Natural killer cell (primary cell): ENCODE measurements at regions not wholly inside any gene's neighbourhood (a gene's known extent, or its start where the extent isn't known, plus 50 kb on each side); places are given as distances from the start of the nearest gene placed in this dataset.

Experiments used
- ATAC-seq, 3 donors: fragments of 150-1000 bp in 2 of 3; fragments of 200-7000 bp in 1 of 3; cut with Tn5 transposase; 1 replicate in 1 of 3; 2 replicates in 2 of 3; pipeline ENCODE4 v1.10.0; 2021; ENCODE audit warnings: mild to moderate bottlenecking in 2 of 3, moderate library complexity in 2 of 3
- DNase-seq, 2 donors: peaks; one replicate each; pipeline versions ENCODE4 v3.0.0 to v3.0.0-alpha.2; 2013 to 2021; ENCODE audit warnings: mixed read lengths in 1 of 2
- H3K27ac ChIP-seq: one replicate; pipeline ENCODE4 v1.5.1; 2013; ENCODE audit warnings: mild to moderate bottlenecking, low read length
- H3K27me3 ChIP-seq: one replicate; pipeline ENCODE4 v1.6.1; 2013; ENCODE audit warnings: low read length; ENCODE audit not compliant: control insufficient read depth, insufficient read depth
- H3K36me3 ChIP-seq: one replicate; pipeline ENCODE4 v1.6.1; 2013; ENCODE audit warnings: low read length; ENCODE audit not compliant: control insufficient read depth, insufficient read depth
- H3K4me1 ChIP-seq: one replicate; pipeline ENCODE4 v1.6.1; 2013; ENCODE audit warnings: low read length; ENCODE audit not compliant: control insufficient read depth, insufficient read depth
- H3K4me3 ChIP-seq: one replicate; pipeline ENCODE4 v1.5.1; 2013; ENCODE audit warnings: low read length
- H3K9me3 ChIP-seq: one replicate; pipeline ENCODE4 v1.6.1; 2013; ENCODE audit warnings: low read length; ENCODE audit not compliant: control insufficient read depth, insufficient read depth
- H3K27ac Mint-ChIP-seq, 2 donors: one replicate each; pipeline ENCODE4 v1.8.0; 2022; ENCODE audit warnings: mild to moderate bottlenecking in 2 of 2, mixed read lengths in 2 of 2, moderate library complexity in 1 of 2
- H3K27me3 Mint-ChIP-seq, 2 donors: one replicate each; pipeline ENCODE4 v1.8.0; 2022; ENCODE audit warnings: low read depth in 2 of 2, mixed read lengths in 2 of 2
- H3K36me3 Mint-ChIP-seq: one replicate; pipeline ENCODE4 v1.8.0; 2022; ENCODE audit warnings: mixed read lengths
- H3K4me1 Mint-ChIP-seq, 2 donors: one replicate each; pipeline ENCODE4 v1.8.0; 2022; ENCODE audit warnings: mixed read lengths in 2 of 2
- H3K4me3 Mint-ChIP-seq: one replicate; pipeline ENCODE4 v1.8.0; 2022; ENCODE audit warnings: mild to moderate bottlenecking, moderate library complexity, mixed read lengths
- H3K9me3 Mint-ChIP-seq, 2 donors: one replicate each; pipeline ENCODE4 v1.8.0; 2022; ENCODE audit warnings: mixed read lengths in 2 of 2
- CTCF ChIP-seq: fragments of 200-600 bp; IDR thresholded peaks from one replicate; pipeline ENCODE4 v1.8.0; 2022; ENCODE audit warnings: antibody characterized with exemption
- WGBS: methylation state at CpG from one replicate; pipeline ENCODE4 v1.1.7; 2013; ENCODE audit warnings: missing lambda C conversion rate; ENCODE audit not compliant: insufficient coverage; 5-methylcytosine and 5-hydroxymethylcytosine counted together
- intact Hi-C: fragments of 100-400 bp; cut with micrococcal nuclease; formaldehyde crosslinking; loops from one replicate; pipeline ENCODE4 v1.14.2; 2022

- Mint-ChIP-seq H3K4me3 (no peak overlapping the region), H3K27ac (no peak overlapping the region), H3K36me3 (no peaks in the 10 kb centered on the region), H3K9me3 (peaks cover 11 to 17% of the 10 kb centered on the region in 2 donors), H3K27me3 (no peaks in the 10 kb centered on the region), H3K4me1 (no peaks in the 10 kb centered on the region)
- Histone ChIP-seq H3K36me3 (no peaks in the 10 kb centered on the region), H3K27me3 (no peaks in the 10 kb centered on the region), H3K27ac (no peak overlapping the region), H3K4me1 (no peaks in the 10 kb centered on the region), H3K9me3 (no peaks in the 10 kb centered on the region), H3K4me3 (no peak overlapping the region)
- DNase-seq = no peak
- ATAC-seq = no peak
- whole genome bisulfite sequencing = 100% methylated on average over 1 of the region's 3 CpGs
- no peak for TF ChIP-seq CTCF
- intact Hi-C loops = no loop called here
These were observed 198.4 kb upstream of the SNX2 start for GRCh38 chr5:122576256-122577016.

GRCh38 chr5:122581629-122582028 lies 193.3 kb upstream of the SNX2 start:
- no peak overlapping the region for H3K4me3 Mint-ChIP-seq
- Histone ChIP-seq H3K27ac (no peak overlapping the region), H3K4me1 (no peaks in the 10 kb centered on the region), H3K4me3 (no peak overlapping the region), H3K9me3 (no peaks in the 10 kb centered on the region), H3K27me3 (no peaks in the 10 kb centered on the region), H3K36me3 (no peaks in the 10 kb centered on the region)
- TF ChIP-seq CTCF = no peak
- 86% methylated on average over 5 of the region's 7 CpGs for WGBS
- H3K4me1 Mint-ChIP-seq = no peaks in the 10 kb centered on the region
- ATAC-seq = no peak
- no peak overlapping the region for H3K27ac Mint-ChIP-seq
- intact Hi-C loops = no loop called here
- no peaks in the 10 kb centered on the region for H3K27me3 Mint-ChIP-seq
- no peak for DNase-seq
- H3K9me3 Mint-ChIP-seq = peaks cover 11 to 15% of the 10 kb centered on the region in 2 donors
- no peaks in the 10 kb centered on the region for H3K36me3 Mint-ChIP-seq

GRCh38 chr5:122584411-122585300 lies 190.2 kb upstream of the SNX2 start:
- Histone ChIP-seq H3K4me3 (no peak overlapping the region), H3K9me3 (no peaks in the 10 kb centered on the region), H3K27ac (no peak overlapping the region), H3K27me3 (no peaks in the 10 kb centered on the region), H3K4me1 (no peaks in the 10 kb centered on the region), H3K36me3 (no peaks in the 10 kb centered on the region)
- H3K27me3 Mint-ChIP-seq = no peaks in the 10 kb centered on the region
- ATAC-seq (no peak), DNase-seq (no peak)
- no peak overlapping the region for H3K27ac Mint-ChIP-seq
- intact Hi-C loops = no loop called here
- no peaks in the 10 kb centered on the region for H3K36me3 Mint-ChIP-seq
- H3K4me1 Mint-ChIP-seq = no peaks in the 10 kb centered on the region
- no peak for TF ChIP-seq CTCF
- WGBS = 75% methylated on average over 13 of the region's 13 CpGs
- H3K4me3 Mint-ChIP-seq = no peak overlapping the region
- peaks cover 3 to 5% of the 10 kb centered on the region in 2 donors for H3K9me3 Mint-ChIP-seq
